ENCODE measurements at regions not wholly inside any gene's neighbourhood (a gene's known extent, or its start where the extent isn't known, plus 50 kb on each side); places are given as distances from the start of the nearest gene placed in this dataset.

GRCh38 chr2:136613096-136613495 is 152.2 kb upstream of the THSD7B start:
- Histone ChIP-seq H2AFZ (ENCODE audit: low read depth, low read length) (no peak overlapping the region), H3K9me2 (ENCODE audit: insufficient read depth, low read length) (no peaks in the 10 kb centered on the region), H3K36me3 (ENCODE audit: insufficient read depth, low read length) (no peaks in the 10 kb centered on the region), H3K4me3 (ENCODE audit: low read length) (no peak overlapping the region), H3K4me2 (ENCODE audit: low read length) (no peak overlapping the region), H3K27ac (ENCODE audit: low read length) (no peak overlapping the region), H3F3A (ENCODE audit: insufficient read depth, low read length, poor library complexity, severe bottlenecking) (no peaks in the 10 kb centered on the region), H4K20me1 (ENCODE audit: insufficient read depth) (no peaks in the 10 kb centered on the region), H3K79me2 (replicated peaks; ENCODE audit: insufficient read depth, low read length) (no peaks in the 10 kb centered on the region), H3K9me3 (ENCODE audit: low read length) (no peaks in the 10 kb centered on the region), H3K27me3 (ENCODE audit: insufficient read depth, low read depth, low read length) (no peaks in the 10 kb centered on the region), H3K9ac (ENCODE audit: low read length) (no peak overlapping the region)
- no peak for TF ChIP-seq SMC3 (conservative IDR thresholded peaks at IDR 0.05; ENCODE audit: poor library complexity)

GRCh38 chr2:136612079-136612478 is 153.3 kb upstream of the THSD7B start:
- H4K20me1 ChIP-seq (ENCODE audit: insufficient read depth) = no peaks in the 10 kb centered on the region
- H3K79me2 ChIP-seq (replicated peaks; ENCODE audit: insufficient read depth, low read length) = no peaks in the 10 kb centered on the region
- H3K9me3 ChIP-seq (ENCODE audit: low read length) = no peaks in the 10 kb centered on the region
- no peaks in the 10 kb centered on the region for H3F3A ChIP-seq (ENCODE audit: insufficient read depth, low read length, poor library complexity, severe bottlenecking)
- no peak for TF ChIP-seq POLR2AphosphoS5 (IDR thresholded peaks at IDR 0.05)
- no peak for TF ChIP-seq EP300 (conservative IDR thresholded peaks at IDR 0.05; ENCODE audit: poor library complexity, severe bottlenecking)
- no peak for TF ChIP-seq CTCF (IDR thresholded peaks at IDR 0.05; ENCODE audit: poor library complexity, severe bottlenecking)
- H3K4me2 ChIP-seq (ENCODE audit: low read length) = no peak overlapping the region
- no peak overlapping the region for H3K4me3 ChIP-seq (ENCODE audit: low read length)
- H3K27me3 ChIP-seq (ENCODE audit: insufficient read depth, low read depth, low read length) = no peaks in the 10 kb centered on the region
- H3K9ac ChIP-seq (ENCODE audit: low read length) = no peak overlapping the region
- no peaks in the 10 kb centered on the region for H3K9me2 ChIP-seq (ENCODE audit: insufficient read depth, low read length)
- H3K27ac ChIP-seq (ENCODE audit: low read length) = no peak overlapping the region
- H3K36me3 ChIP-seq (ENCODE audit: insufficient read depth, low read length) = no peaks in the 10 kb centered on the region
- no peak overlapping the region for H2AFZ ChIP-seq (ENCODE audit: low read depth, low read length)

- no peaks in the 10 kb centered on the region for H3K27me3 ChIP-seq (ENCODE audit: insufficient read depth, low read depth, low read length)
- H3K9ac ChIP-seq (ENCODE audit: low read length) = no peak overlapping the region
- no peak overlapping the region for H3K4me3 ChIP-seq (ENCODE audit: low read length)
- no peaks in the 10 kb centered on the region for H3K9me2 ChIP-seq (ENCODE audit: insufficient read depth, low read length)
- no peak overlapping the region for H3K4me2 ChIP-seq (ENCODE audit: low read length)
- TF ChIP-seq CTCF (IDR thresholded peaks at IDR 0.05; ENCODE audit: poor library complexity, severe bottlenecking) (no peak), TAF1 (IDR thresholded peaks at IDR 0.05; ENCODE audit: low read depth) (no peak), EP300 (conservative IDR thresholded peaks at IDR 0.05; ENCODE audit: poor library complexity, severe bottlenecking) (no peak), SMC3 (conservative IDR thresholded peaks at IDR 0.05; ENCODE audit: poor library complexity) (no peak), MXI1 (conservative IDR thresholded peaks at IDR 0.05; ENCODE audit: poor library complexity, severe bottlenecking) (no peak), POLR2AphosphoS5 (IDR thresholded peaks at IDR 0.05) (no peak), EZH2 (IDR thresholded peaks at IDR 0.05; ENCODE audit: borderline replicate concordance, insufficient read depth, low read length, poor library complexity, severe bottlenecking) (no peak), REST (IDR thresholded peaks at IDR 0.05; ENCODE audit: borderline replicate concordance) (no peak), RAD21 (conservative IDR thresholded peaks at IDR 0.05) (no peak)
- H3K36me3 ChIP-seq (ENCODE audit: insufficient read depth, low read length) = no peaks in the 10 kb centered on the region
- no peak overlapping the region for H3K27ac ChIP-seq (ENCODE audit: low read length)
- H4K20me1 ChIP-seq (ENCODE audit: insufficient read depth) = no peaks in the 10 kb centered on the region
- H3K79me2 ChIP-seq (replicated peaks; ENCODE audit: insufficient read depth, low read length) = no peaks in the 10 kb centered on the region
- no peaks in the 10 kb centered on the region for H3K9me3 ChIP-seq (ENCODE audit: low read length)
- no peaks in the 10 kb centered on the region for H3F3A ChIP-seq (ENCODE audit: insufficient read depth, low read length, poor library complexity, severe bottlenecking)
- H2AFZ ChIP-seq (ENCODE audit: low read depth, low read length) = no peak overlapping the region
These were observed 153.9 kb upstream of the THSD7B start for GRCh38 chr2:136611451-136611850.

All from neural cell (in vitro differentiated cells).